Lower leg skin (tissue), 4 donors: ENCODE measurements at regions not wholly inside any gene's neighbourhood (a gene's known extent, or its start where the extent isn't known, plus 50 kb on each side); places are given as distances from the start of the nearest gene placed in this dataset.
"Not testable (repeated sequence)": the region's sequence is repeated elsewhere in the genome, so short reads cannot be mapped to it uniquely, and the experiment has no call there.

Source experiments
- DNase-seq, 2 donors: peaks; one replicate each; pipeline ENCODE4 v3.0.0-alpha.2; 2019; ENCODE audit warnings: low spot score in 2 of 2
- H3K4me3 ChIP-seq: fragments of 200-600 bp; sonication (generic); 2 replicates; pipeline ENCODE4 v1.5.1; 2017; ENCODE audit warnings: mild to moderate bottlenecking, low read depth; ENCODE audit not compliant: poor library complexity, severe bottlenecking
- CTCF ChIP-seq, 3 donors: fragments of 450-650 bp; IDR thresholded peaks; one replicate each; pipeline ENCODE4 v1.5.1; 2016; ENCODE audit warnings: antibody characterized with exemption in 3 of 3, mild to moderate bottlenecking in 3 of 3, moderate library complexity in 2 of 3
- POLR2A ChIP-seq, 2 donors: fragments of 450-650 bp; IDR thresholded peaks; one replicate each; pipeline ENCODE4 v1.6.1; 2016 to 2017; ENCODE audit warnings: antibody characterized with exemption in 2 of 2, mild to moderate bottlenecking in 1 of 2, moderate library complexity in 1 of 2
- WGBS, 2 donors: methylation state at CpG; one replicate each; pipeline ENCODE4 v1.1.5; 2018; 5-methylcytosine and 5-hydroxymethylcytosine counted together
- intact Hi-C: fragments of 100-400 bp; cut with DNase I; formaldehyde crosslinking; loops from one replicate; pipeline ENCODE4 v1.15.0; 2023; ENCODE audit warnings: low total_unique reads

- 89 to 92% methylated on average over 4 of the region's 4 CpGs for WGBS, 2 donors
- no peak for DNase-seq
- H3K4me3 ChIP-seq, result no peak overlapping the region
- TF ChIP-seq CTCF (IDR thresholded peaks at IDR 0.05), result no peak
- no peak for TF ChIP-seq POLR2A (IDR thresholded peaks at IDR 0.05)
- intact Hi-C loops, result no loop called here
Observed at GRCh38 chr4:12924253-12924652, 559.9 kb downstream of the RAB28 start.

GRCh38 chr4:12912896-12913418 lies 571.2 kb downstream of the RAB28 start:
- DNase-seq, result no peak
- intact Hi-C loops, result no loop called here
- 81 to 87% methylated on average over 2 of the region's 2 CpGs for WGBS, 2 donors
- H3K4me3 ChIP-seq, result no peak overlapping the region
- TF ChIP-seq CTCF (IDR thresholded peaks at IDR 0.05) (no peak), POLR2A (IDR thresholded peaks at IDR 0.05) (no peak)

GRCh38 chr4:12911750-12912358 lies 572.3 kb downstream of the RAB28 start:
- WGBS, 2 donors, result 63 to 79% methylated on average over 1 of the region's 1 CpG
- no peak overlapping the region for H3K4me3 ChIP-seq
- intact Hi-C loops, result no loop called here
- TF ChIP-seq CTCF (IDR thresholded peaks at IDR 0.05) (no peak), POLR2A (IDR thresholded peaks at IDR 0.05) (no peak)
- DNase-seq, result no peak

GRCh38 chr4:12903640-12904039 lies 580.5 kb downstream of the RAB28 start:
- DNase-seq, intact Hi-C loops, H3K4me3 ChIP-seq: not testable (repeated sequence)
- 82 to 89% methylated on average over 13 to 15 of the region's 15 CpGs for WGBS, 2 donors

- intact Hi-C loops, result no loop called here
- no peak for TF ChIP-seq CTCF (IDR thresholded peaks at IDR 0.05)
- no peak for TF ChIP-seq POLR2A (IDR thresholded peaks at IDR 0.05)
- H3K4me3 ChIP-seq, result no peak overlapping the region
- WGBS, 2 donors, result 76 to 83% methylated on average over 2 of the region's 2 CpGs
- DNase-seq, result no peak
Observed at GRCh38 chr4:12902735-12903134, 581.4 kb downstream of the RAB28 start.

GRCh38 chr4:12897954-12898353 lies 586.2 kb downstream of the RAB28 start:
- TF ChIP-seq POLR2A (IDR thresholded peaks at IDR 0.05), result no peak
- WGBS, 2 donors, result 66 to 70% methylated on average over 4 of the region's 4 CpGs
- no peak overlapping the region for H3K4me3 ChIP-seq
- intact Hi-C loops, result no loop called here
- DNase-seq, result no peak

GRCh38 chr4:12894062-12894461 lies 590.1 kb downstream of the RAB28 start:
- DNase-seq, result no peak
- TF ChIP-seq CTCF (IDR thresholded peaks at IDR 0.05), result no peak
- no peak overlapping the region for H3K4me3 ChIP-seq
- intact Hi-C loops, result no loop called here
- WGBS, 2 donors, result 95 to 100% methylated on average over 1 of the region's 1 CpG
